ENCODE measurements at regions not wholly inside any gene's neighbourhood (a gene's known extent, or its start where the extent isn't known, plus 50 kb on each side); places are given as distances from the start of the nearest gene placed in this dataset.
"Not testable (repeated sequence)": the region's sequence is repeated elsewhere in the genome, so short reads cannot be mapped to it uniquely, and the experiment has no call there.

- Histone ChIP-seq H3K27me3 (ENCODE audit: control insufficient read depth, extremely low read depth, insufficient read depth, low read length) (no peaks in the 10 kb centered on the region), H3K4me2 (ENCODE audit: control insufficient read depth, extremely low read depth, insufficient read depth, low read depth, low read length) (no peak overlapping the region), H2AFZ (ENCODE audit: control insufficient read depth, low read length) (no peak overlapping the region), H4K20me1 (ENCODE audit: control insufficient read depth, extremely low read depth, insufficient read depth, low read length) (no peaks in the 10 kb centered on the region), H3K36me3 (ENCODE audit: control insufficient read depth in 2 of 2, extremely low read depth in 1 of 2, insufficient read depth in 2 of 2, low read length in 2 of 2) (no peaks in the 10 kb centered on the region), H3K9me3 (ENCODE audit: control insufficient read depth, low read depth, low read length) (no peaks in the 10 kb centered on the region), H3K27ac (ENCODE audit: control insufficient read depth, insufficient read depth, low read length) (no peak overlapping the region), H3K9me1 (ENCODE audit: control insufficient read depth, extremely low read depth, insufficient read depth, low read length) (no peaks in the 10 kb centered on the region), H3K4me1 (ENCODE audit: control insufficient read depth, extremely low read depth, insufficient read depth, low read length) (peaks cover 7% of the 10 kb centered on the region), H3K79me2 (ENCODE audit: control insufficient read depth, insufficient read depth, low read length) (no peaks in the 10 kb centered on the region), H3K9ac (ENCODE audit: control insufficient read depth, extremely low read depth, insufficient read depth, low read length) (no peak overlapping the region), H3K4me3 (ENCODE audit: control insufficient read depth in 2 of 3, extremely low read depth in 1 of 3, insufficient read depth in 2 of 3, low read depth in 1 of 3, low read length in 3 of 3) (no peak overlapping the region)
- TF ChIP-seq CTCF (optimal IDR thresholded peaks at IDR 0.05 in 1 of 3, IDR thresholded peaks at IDR 0.05 in 1 of 3, conservative IDR thresholded peaks at IDR 0.05 in 1 of 3; ENCODE audit: extremely low read depth in 1 of 3, insufficient read depth in 2 of 3, low read length in 3 of 3) (no peak), EZH2 (IDR thresholded peaks at IDR 0.05; ENCODE audit: low read length) (no peak)
- FAIRE-seq, result no peak
- dilution Hi-C loops (cut with MboI; ENCODE audit: extremely low pct_ligation_motif_present, low sequenced_read_pairs), result no loop called here
- DNase-seq (ENCODE audit: low read depth, low spot score), result no peak
These were observed 198.9 kb upstream of the SFSWAP start for GRCh38 chr12:131511803-131512561.

GRCh38 chr12:131513606-131514005, 197.3 kb upstream of the SFSWAP start:
- Histone ChIP-seq H3K9me3 (ENCODE audit: control insufficient read depth, low read depth, low read length) (no peaks in the 10 kb centered on the region), H3K4me3 (ENCODE audit: control insufficient read depth in 2 of 3, extremely low read depth in 1 of 3, insufficient read depth in 2 of 3, low read depth in 1 of 3, low read length in 3 of 3) (no peak overlapping the region), H3K36me3 (ENCODE audit: control insufficient read depth in 2 of 2, extremely low read depth in 1 of 2, insufficient read depth in 2 of 2, low read length in 2 of 2) (no peaks in the 10 kb centered on the region), H4K20me1 (ENCODE audit: control insufficient read depth, extremely low read depth, insufficient read depth, low read length) (no peaks in the 10 kb centered on the region), H3K79me2 (ENCODE audit: control insufficient read depth, insufficient read depth, low read length) (no peaks in the 10 kb centered on the region), H3K9ac (ENCODE audit: control insufficient read depth, extremely low read depth, insufficient read depth, low read length) (no peak overlapping the region), H3K9me1 (ENCODE audit: control insufficient read depth, extremely low read depth, insufficient read depth, low read length) (no peaks in the 10 kb centered on the region), H2AFZ (ENCODE audit: control insufficient read depth, low read length) (no peak overlapping the region), H3K4me2 (ENCODE audit: control insufficient read depth, extremely low read depth, insufficient read depth, low read depth, low read length) (no peak overlapping the region), H3K27me3 (ENCODE audit: control insufficient read depth, extremely low read depth, insufficient read depth, low read length) (no peaks in the 10 kb centered on the region), H3K27ac (ENCODE audit: control insufficient read depth, insufficient read depth, low read length) (no peak overlapping the region), H3K4me1 (ENCODE audit: control insufficient read depth, extremely low read depth, insufficient read depth, low read length) (peaks cover 7% of the 10 kb centered on the region)
- TF ChIP-seq EZH2 (IDR thresholded peaks at IDR 0.05; ENCODE audit: low read length), result no peak
- no peak for TF ChIP-seq CTCF (optimal IDR thresholded peaks at IDR 0.05 in 1 of 3, IDR thresholded peaks at IDR 0.05 in 1 of 3, conservative IDR thresholded peaks at IDR 0.05 in 1 of 3; ENCODE audit: extremely low read depth in 1 of 3, insufficient read depth in 2 of 3, low read length in 3 of 3)
- FAIRE-seq, result no peak
- DNase-seq (ENCODE audit: low read depth, low spot score), result no peak
- dilution Hi-C loops (cut with MboI; ENCODE audit: extremely low pct_ligation_motif_present, low sequenced_read_pairs), result no loop called here

GRCh38 chr12:131520553-131520952, 190.3 kb upstream of the SFSWAP start:
- H3K36me3 ChIP-seq (ENCODE audit: control insufficient read depth in 2 of 2, extremely low read depth in 1 of 2, insufficient read depth in 2 of 2, low read length in 2 of 2); H3K4me2 ChIP-seq (ENCODE audit: control insufficient read depth, extremely low read depth, insufficient read depth, low read depth, low read length); DNase-seq (ENCODE audit: low read depth, low spot score); H3K4me1 ChIP-seq (ENCODE audit: control insufficient read depth, extremely low read depth, insufficient read depth, low read length); H3K27me3 ChIP-seq (ENCODE audit: control insufficient read depth, extremely low read depth, insufficient read depth, low read length); dilution Hi-C loops (cut with MboI; ENCODE audit: extremely low pct_ligation_motif_present, low sequenced_read_pairs); FAIRE-seq; H3K27ac ChIP-seq (ENCODE audit: control insufficient read depth, insufficient read depth, low read length); H3K9me1 ChIP-seq (ENCODE audit: control insufficient read depth, extremely low read depth, insufficient read depth, low read length); H3K4me3 ChIP-seq (ENCODE audit: control insufficient read depth in 2 of 3, extremely low read depth in 1 of 3, insufficient read depth in 2 of 3, low read depth in 1 of 3, low read length in 3 of 3); H3K9ac ChIP-seq (ENCODE audit: control insufficient read depth, extremely low read depth, insufficient read depth, low read length); H3K9me3 ChIP-seq (ENCODE audit: control insufficient read depth, low read depth, low read length); H4K20me1 ChIP-seq (ENCODE audit: control insufficient read depth, extremely low read depth, insufficient read depth, low read length); H3K79me2 ChIP-seq (ENCODE audit: control insufficient read depth, insufficient read depth, low read length); H2AFZ ChIP-seq (ENCODE audit: control insufficient read depth, low read length): not testable (repeated sequence)

Measured in keratinocyte (primary cell).